ENCODE measurements at regions not wholly inside any gene's neighbourhood (a gene's known extent, or its start where the extent isn't known, plus 50 kb on each side); places are given as distances from the start of the nearest gene placed in this dataset.

DNA sequence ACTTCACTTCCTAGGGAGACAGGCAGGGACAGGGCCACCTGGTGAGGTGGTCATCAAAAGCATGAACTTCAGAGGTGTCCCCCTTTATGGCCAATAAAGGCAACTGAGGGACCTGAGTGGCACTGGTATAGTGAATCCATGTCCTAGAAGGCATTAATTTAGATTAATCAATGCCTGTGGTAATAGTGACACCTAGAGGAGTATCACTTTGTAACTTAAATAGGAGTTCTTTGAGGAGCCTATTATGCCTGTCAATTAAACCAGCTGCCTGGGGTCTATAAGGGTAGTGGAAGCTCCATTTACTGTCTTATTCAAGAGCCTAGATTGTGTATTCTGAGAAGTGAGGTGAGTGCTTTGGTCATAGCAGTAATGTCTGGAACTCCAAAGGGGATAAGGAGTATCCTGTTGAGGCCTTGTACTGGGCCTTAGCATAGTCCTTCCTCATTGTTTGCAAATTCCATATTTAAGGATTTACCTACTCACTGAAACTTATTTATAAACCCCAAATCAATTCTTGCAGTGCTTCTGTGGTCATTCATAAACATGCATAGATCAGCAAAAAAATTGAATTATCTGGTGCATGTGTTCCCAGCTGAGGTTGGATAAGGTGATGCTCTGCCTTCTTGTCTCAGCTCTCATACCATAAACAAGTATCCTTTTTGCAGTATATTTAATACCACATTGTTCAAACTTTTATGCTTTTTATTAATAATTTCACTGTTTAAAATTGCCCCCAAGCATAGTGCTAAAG, 213.8 kb upstream of the RADX start:
- FAIRE-seq: peak; percentile 13
- ChIA-PET POLR2A (no interaction called here), CTCF (no interaction called here)
- no peak for DNase-seq (ENCODE audit: low read depth in 1 of 2, low spot score in 1 of 2)
- TF ChIP-seq MAFK (IDR thresholded peaks at IDR 0.05; ENCODE audit: partially characterized antibody) (peak; percentile 75), RAD21 (conservative IDR thresholded peaks at IDR 0.05 in 1 of 2, IDR thresholded peaks at IDR 0.05 in 1 of 2) (peak; percentile 25 to 34; a peak in 2 of 5 replicates), ZNF302 (CRISPR knock-in tag; IDR thresholded peaks at IDR 0.05) (no peak), HOXB13 (CRISPR knock-in tag; IDR thresholded peaks at IDR 0.05; ENCODE audit: low read depth) (no peak)
- TF ChIP-seq, protein P1, sequence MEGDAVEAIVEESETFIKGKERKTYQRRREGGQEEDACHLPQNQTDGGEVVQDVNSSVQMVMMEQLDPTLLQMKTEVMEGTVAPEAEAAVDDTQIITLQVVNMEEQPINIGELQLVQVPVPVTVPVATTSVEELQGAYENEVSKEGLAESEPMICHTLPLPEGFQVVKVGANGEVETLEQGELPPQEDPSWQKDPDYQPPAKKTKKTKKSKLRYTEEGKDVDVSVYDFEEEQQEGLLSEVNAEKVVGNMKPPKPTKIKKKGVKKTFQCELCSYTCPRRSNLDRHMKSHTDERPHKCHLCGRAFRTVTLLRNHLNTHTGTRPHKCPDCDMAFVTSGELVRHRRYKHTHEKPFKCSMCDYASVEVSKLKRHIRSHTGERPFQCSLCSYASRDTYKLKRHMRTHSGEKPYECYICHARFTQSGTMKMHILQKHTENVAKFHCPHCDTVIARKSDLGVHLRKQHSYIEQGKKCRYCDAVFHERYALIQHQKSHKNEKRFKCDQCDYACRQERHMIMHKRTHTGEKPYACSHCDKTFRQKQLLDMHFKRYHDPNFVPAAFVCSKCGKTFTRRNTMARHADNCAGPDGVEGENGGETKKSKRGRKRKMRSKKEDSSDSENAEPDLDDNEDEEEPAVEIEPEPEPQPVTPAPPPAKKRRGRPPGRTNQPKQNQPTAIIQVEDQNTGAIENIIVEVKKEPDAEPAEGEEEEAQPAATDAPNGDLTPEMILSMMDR (IDR thresholded peaks at IDR 0.05): peak; percentile 19; the same call in 1 of the 3 replicates
- Histone ChIP-seq H3K9me3 (no peaks in the 10 kb centered on the region), H3K4me3 (no peak overlapping the region), H3K4me1 (no peaks in the 10 kb centered on the region), H3K4me2 (no peak overlapping the region), H3K27ac (no peak overlapping the region)
- no peak; a peak in 1 of 6 replicates for ATAC-seq

DNA sequence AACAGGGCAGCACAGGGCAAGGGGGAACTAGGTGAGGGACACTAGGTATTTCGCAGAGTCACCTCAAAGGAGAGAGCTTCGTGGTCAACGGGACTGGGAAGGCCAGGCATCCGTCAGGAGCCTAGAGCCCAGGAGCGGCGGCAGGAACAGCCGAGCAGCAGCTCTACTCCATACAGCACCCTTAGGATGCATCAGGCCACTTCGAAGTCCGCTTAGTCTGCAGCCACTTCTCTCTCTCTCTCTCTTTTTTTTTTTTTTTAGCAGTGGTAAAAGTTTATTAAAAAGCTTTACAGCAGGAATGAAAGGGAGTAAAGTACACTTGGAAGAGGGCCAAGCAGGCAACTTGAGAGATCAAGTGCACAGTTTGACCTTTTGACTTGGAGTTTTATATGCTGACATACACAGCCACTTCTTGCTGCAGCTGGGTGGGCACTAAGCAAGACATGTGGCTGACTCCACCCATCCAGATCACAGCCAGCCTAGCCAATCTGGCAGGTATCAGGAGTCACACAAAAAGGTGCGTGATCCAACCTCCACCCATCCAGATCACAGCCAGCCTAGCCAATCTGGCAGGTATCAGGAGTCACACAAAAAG, 209.7 kb upstream of the RADX start:
- FAIRE-seq (no peak), ATAC-seq (no peak), DNase-seq (ENCODE audit: low read depth in 1 of 2, low spot score in 1 of 2) (no peak)
- Histone ChIP-seq H3K4me3 (no peak overlapping the region), H3K9me3 (no peaks in the 10 kb centered on the region), H3K4me1 (no peaks in the 10 kb centered on the region), H3K4me2 (no peak overlapping the region), H3K27ac (no peak overlapping the region)
- POLR2A ChIA-PET: no interaction called here
- TF ChIP-seq FOXS1 (CRISPR knock-in tag; IDR thresholded peaks at IDR 0.05): no peak
- CTCF ChIA-PET: no interaction called here
- 9% methylated on average over 10 of the region's 10 CpGs for WGBS (ENCODE audit: missing lambda C conversion rate)

DNA sequence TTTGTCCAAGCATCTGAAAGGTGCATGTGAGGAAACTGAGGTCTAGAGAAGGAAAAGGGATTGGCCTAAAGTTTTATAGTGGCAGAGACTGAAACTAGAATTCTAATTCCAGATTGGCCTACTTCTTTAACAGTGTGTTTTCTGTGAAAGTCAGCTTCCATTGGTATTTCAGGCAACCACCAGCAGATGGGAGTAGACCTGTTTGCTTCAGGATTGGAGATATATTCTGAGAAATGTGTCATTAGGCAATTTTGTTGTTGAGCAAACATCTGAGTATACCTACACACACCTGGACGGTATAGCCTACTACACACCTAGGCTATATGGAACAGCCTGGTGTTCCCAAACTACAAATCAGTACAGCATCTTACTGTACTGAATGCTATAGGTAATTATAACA, 207.3 kb upstream of the RADX start:
- peak in 1 of 2 experiments; percentile 34; a peak in 1 of 6 replicates for ATAC-seq
- Histone ChIP-seq H3K4me1 (no peaks in the 10 kb centered on the region), H3K27ac (no peak overlapping the region), H3K4me2 (no peak overlapping the region), H3K4me3 (no peak overlapping the region), H3K9me3 (no peaks in the 10 kb centered on the region)
- DNase-seq (ENCODE audit: low read depth in 1 of 2, low spot score in 1 of 2): no peak
- WGBS (ENCODE audit: missing lambda C conversion rate): 11% methylated on average over 1 of the region's 1 CpG
- ChIA-PET CTCF (interaction anchor here (1.1 to 1.4 kb wide), 2 partner anchors 10 to 32 kb away, joined by 3 to 5 read pairs; no protein-coding TSS in a partner anchor), POLR2A (no interaction called here)
- no peak for TF ChIP-seq HOXB13 (CRISPR knock-in tag; IDR thresholded peaks at IDR 0.05; ENCODE audit: low read depth)
- no peak for TF ChIP-seq CEBPB (IDR thresholded peaks at IDR 0.05)
- TF ChIP-seq JUNB (IDR thresholded peaks at IDR 0.05): no peak
- TF ChIP-seq RNF2 (IDR thresholded peaks at IDR 0.05; ENCODE audit: borderline replicate concordance, low read depth): no peak
- no peak for FAIRE-seq

DNA sequence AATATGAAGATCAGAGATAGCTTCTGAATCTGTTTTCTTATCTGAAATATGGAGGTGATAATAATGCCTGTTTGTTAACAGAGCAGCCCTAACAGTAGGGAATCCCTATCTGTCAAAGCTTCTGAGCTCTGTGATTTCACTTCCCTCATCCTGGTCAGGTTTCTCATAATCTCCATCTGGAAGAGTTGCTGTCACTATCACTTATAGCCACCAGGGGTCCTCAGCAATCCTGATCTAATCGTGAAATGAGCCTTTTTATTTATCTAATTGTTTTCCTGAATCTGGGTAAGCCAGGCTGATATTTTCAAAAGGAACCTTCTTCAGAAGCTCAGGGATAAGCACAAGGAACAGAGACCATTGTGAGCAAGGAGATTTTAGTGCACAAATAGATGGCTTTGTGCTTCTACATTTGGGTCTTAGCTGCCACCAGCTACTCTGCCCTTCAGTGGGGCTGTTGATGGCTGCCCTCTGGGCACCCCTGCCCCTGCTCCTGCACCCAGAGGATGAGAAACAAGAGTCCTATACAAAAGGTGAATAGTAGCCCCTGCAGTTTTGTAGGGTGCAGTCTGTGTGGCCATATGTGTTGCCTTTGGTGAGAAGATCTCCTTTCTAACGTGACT, 196.4 kb upstream of the RADX start:
- H3K27ac ChIP-seq: no peak overlapping the region
- no peak overlapping the region for H3K4me2 ChIP-seq
- H3K4me3 ChIP-seq: no peak overlapping the region
- H3K9me3 ChIP-seq: no peaks in the 10 kb centered on the region
- no peak for TF ChIP-seq JUNB (IDR thresholded peaks at IDR 0.05)
- no peak for TF ChIP-seq SMC3 (IDR thresholded peaks at IDR 0.05)
- TF ChIP-seq, protein P1 (IDR thresholded peaks at IDR 0.05): peak; percentile 37; the same call in 2 of the 3 replicates
- TF ChIP-seq MYC (IDR thresholded peaks at IDR 0.05; ENCODE audit: borderline replicate concordance, low read length): no peak
- no peak for TF ChIP-seq NPAS2 (CRISPR knock-in tag; IDR thresholded peaks at IDR 0.05; ENCODE audit: borderline replicate concordance)
- no peak for TF ChIP-seq ESRRA (IDR thresholded peaks at IDR 0.05; ENCODE audit: borderline replicate concordance, low read length)
- TF ChIP-seq RAD21 (conservative IDR thresholded peaks at IDR 0.05 in 1 of 2, IDR thresholded peaks at IDR 0.05 in 1 of 2): peak; percentile 23 to 35; a peak in 1 of 5 replicates
- no peak for TF ChIP-seq GATA3 (IDR thresholded peaks at IDR 0.05; ENCODE audit: borderline replicate concordance)
- no peak for TF ChIP-seq EP300 (IDR thresholded peaks at IDR 0.05)
- no peak for TF ChIP-seq TFCP2L1 (CRISPR knock-in tag; IDR thresholded peaks at IDR 0.05)
- TF ChIP-seq CBX2 (IDR thresholded peaks at IDR 0.05; ENCODE audit: borderline replicate concordance, low read depth): no peak
- no peak for TF ChIP-seq CHD2 (IDR thresholded peaks at IDR 0.05; ENCODE audit: low read length, partially characterized antibody)
- POLR2A ChIA-PET: no interaction called here
- CTCF ChIA-PET: interaction anchor here (0.6 to 2.1 kb wide), 12 partner anchors 8 to 580 kb away, joined by 3 to 9 read pairs (median 4); no protein-coding TSS in a partner anchor
- WGBS (ENCODE audit: missing lambda C conversion rate): 0% methylated on average over 2 of the region's 2 CpGs
- DNase-seq (ENCODE audit: low read depth in 1 of 2, low spot score in 1 of 2): peak in 1 of 2 experiments; percentile 22
- ATAC-seq: peak in 1 of 2 experiments; percentile 69; a peak in 2 of 6 replicates
- FAIRE-seq: peak; percentile 94
- no peaks in the 10 kb centered on the region for H3K4me1 ChIP-seq
